ENCODE measurements at regions not wholly inside any gene's neighbourhood (a gene's known extent, or its start where the extent isn't known, plus 50 kb on each side); places are given as distances from the start of the nearest gene placed in this dataset.
"Not testable (repeated sequence)": the region's sequence is repeated elsewhere in the genome, so short reads cannot be mapped to it uniquely, and the experiment has no call there.

- no peak for DNase-seq (ENCODE audit: low spot score)
- Histone ChIP-seq H3K4me1 (ENCODE audit: insufficient read depth, low read length, poor library complexity, severe bottlenecking) (no peaks in the 10 kb centered on the region), H3K9me3 (ENCODE audit: low read depth, low read length, poor library complexity, severe bottlenecking) (no peaks in the 10 kb centered on the region), H3K4me3 (ENCODE audit: low read depth, low read length, poor library complexity, severe bottlenecking) (no peak overlapping the region), H3K27ac (ENCODE audit: low read depth, low read length, poor library complexity, severe bottlenecking) (no peak overlapping the region), H3K36me3 (ENCODE audit: insufficient read depth, low read length, poor library complexity, severe bottlenecking) (no peaks in the 10 kb centered on the region), H3K27me3 (replicated peaks; ENCODE audit: insufficient read depth, low read depth, low read length, poor library complexity) (no peaks in the 10 kb centered on the region)
- POLR2A ChIA-PET (ENCODE audit: low non-redundant PET) = no interaction called here
- no peak for TF ChIP-seq EZH2 (IDR thresholded peaks at IDR 0.05; ENCODE audit: borderline replicate concordance, low read depth, low read length, poor library complexity, severe bottlenecking)
- TF ChIP-seq, protein P1, sequence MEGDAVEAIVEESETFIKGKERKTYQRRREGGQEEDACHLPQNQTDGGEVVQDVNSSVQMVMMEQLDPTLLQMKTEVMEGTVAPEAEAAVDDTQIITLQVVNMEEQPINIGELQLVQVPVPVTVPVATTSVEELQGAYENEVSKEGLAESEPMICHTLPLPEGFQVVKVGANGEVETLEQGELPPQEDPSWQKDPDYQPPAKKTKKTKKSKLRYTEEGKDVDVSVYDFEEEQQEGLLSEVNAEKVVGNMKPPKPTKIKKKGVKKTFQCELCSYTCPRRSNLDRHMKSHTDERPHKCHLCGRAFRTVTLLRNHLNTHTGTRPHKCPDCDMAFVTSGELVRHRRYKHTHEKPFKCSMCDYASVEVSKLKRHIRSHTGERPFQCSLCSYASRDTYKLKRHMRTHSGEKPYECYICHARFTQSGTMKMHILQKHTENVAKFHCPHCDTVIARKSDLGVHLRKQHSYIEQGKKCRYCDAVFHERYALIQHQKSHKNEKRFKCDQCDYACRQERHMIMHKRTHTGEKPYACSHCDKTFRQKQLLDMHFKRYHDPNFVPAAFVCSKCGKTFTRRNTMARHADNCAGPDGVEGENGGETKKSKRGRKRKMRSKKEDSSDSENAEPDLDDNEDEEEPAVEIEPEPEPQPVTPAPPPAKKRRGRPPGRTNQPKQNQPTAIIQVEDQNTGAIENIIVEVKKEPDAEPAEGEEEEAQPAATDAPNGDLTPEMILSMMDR (conservative IDR thresholded peaks at IDR 0.05; ENCODE audit: low read depth, low read length) = no peak
- no TSS peak for BruUV-seq (replicated peaks)
- intact Hi-C loops (cut with micrococcal nuclease; ENCODE audit: unreplicated experiment) = loop anchor here (5.0 to 10.0 kb wide), 2 partner anchors 425 to 622 kb away; no protein-coding TSS in a partner anchor
- CTCF ChIA-PET = no interaction called here
These were observed 144.1 kb upstream of the ST8SIA4 start for GRCh38 chr5:101047181-101047580.

DNA sequence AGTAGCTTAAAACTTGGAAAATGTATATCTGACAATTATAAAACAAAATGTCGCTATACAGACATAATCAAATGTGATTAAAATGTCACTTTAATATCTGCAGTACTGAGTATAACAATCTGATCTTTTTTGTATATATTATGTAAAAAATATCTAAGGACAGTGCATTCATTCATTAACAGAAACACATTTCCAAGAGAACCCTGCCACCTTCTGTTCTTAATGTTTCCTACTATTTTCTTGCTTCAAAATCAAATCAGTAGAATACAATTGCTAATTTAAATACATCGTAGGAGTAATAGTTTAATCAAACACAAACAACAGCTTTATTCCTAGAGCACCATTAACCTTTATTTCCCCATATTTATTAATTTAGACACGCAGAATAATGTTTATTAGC, 142.6 kb upstream of the ST8SIA4 start:
- Histone ChIP-seq H3K4me3 (ENCODE audit: low read depth, low read length, poor library complexity, severe bottlenecking) (no peak overlapping the region), H3K4me1 (ENCODE audit: insufficient read depth, low read length, poor library complexity, severe bottlenecking) (no peaks in the 10 kb centered on the region), H3K36me3 (ENCODE audit: insufficient read depth, low read length, poor library complexity, severe bottlenecking) (no peaks in the 10 kb centered on the region), H3K27me3 (replicated peaks; ENCODE audit: insufficient read depth, low read depth, low read length, poor library complexity) (no peaks in the 10 kb centered on the region), H3K27ac (ENCODE audit: low read depth, low read length, poor library complexity, severe bottlenecking) (no peak overlapping the region), H3K9me3 (ENCODE audit: low read depth, low read length, poor library complexity, severe bottlenecking) (no peaks in the 10 kb centered on the region)
- intact Hi-C loops (cut with micrococcal nuclease; ENCODE audit: unreplicated experiment) = loop anchor here (5.0 to 10.0 kb wide), 2 partner anchors 423 to 621 kb away; no protein-coding TSS in a partner anchor
- CTCF ChIA-PET = no interaction called here
- TF ChIP-seq, protein P1 (conservative IDR thresholded peaks at IDR 0.05; ENCODE audit: low read depth, low read length) = peak; percentile 29; the same call in 1 of the 2 replicates
- no peak for TF ChIP-seq EZH2 (IDR thresholded peaks at IDR 0.05; ENCODE audit: borderline replicate concordance, low read depth, low read length, poor library complexity, severe bottlenecking)
- DNase-seq (ENCODE audit: low spot score) = peak; percentile 2
- BruUV-seq (replicated peaks) = no TSS peak
- POLR2A ChIA-PET (ENCODE audit: low non-redundant PET) = no interaction called here

- DNase-seq (ENCODE audit: low spot score); H3K4me1 ChIP-seq (ENCODE audit: insufficient read depth, low read length, poor library complexity, severe bottlenecking); H3K27me3 ChIP-seq (replicated peaks; ENCODE audit: insufficient read depth, low read depth, low read length, poor library complexity); H3K36me3 ChIP-seq (ENCODE audit: insufficient read depth, low read length, poor library complexity, severe bottlenecking); H3K4me3 ChIP-seq (ENCODE audit: low read depth, low read length, poor library complexity, severe bottlenecking); BruUV-seq (replicated peaks); H3K9me3 ChIP-seq (ENCODE audit: low read depth, low read length, poor library complexity, severe bottlenecking); H3K27ac ChIP-seq (ENCODE audit: low read depth, low read length, poor library complexity, severe bottlenecking); POLR2A ChIA-PET (ENCODE audit: low non-redundant PET); CTCF ChIA-PET: not testable (repeated sequence)
- intact Hi-C loops (cut with micrococcal nuclease; ENCODE audit: unreplicated experiment) = loop anchor here (10.0 kb wide), 1 partner anchor 615 kb away; no protein-coding TSS in a partner anchor
These were observed 136.9 kb upstream of the ST8SIA4 start for GRCh38 chr5:101040002-101040401.

DNA sequence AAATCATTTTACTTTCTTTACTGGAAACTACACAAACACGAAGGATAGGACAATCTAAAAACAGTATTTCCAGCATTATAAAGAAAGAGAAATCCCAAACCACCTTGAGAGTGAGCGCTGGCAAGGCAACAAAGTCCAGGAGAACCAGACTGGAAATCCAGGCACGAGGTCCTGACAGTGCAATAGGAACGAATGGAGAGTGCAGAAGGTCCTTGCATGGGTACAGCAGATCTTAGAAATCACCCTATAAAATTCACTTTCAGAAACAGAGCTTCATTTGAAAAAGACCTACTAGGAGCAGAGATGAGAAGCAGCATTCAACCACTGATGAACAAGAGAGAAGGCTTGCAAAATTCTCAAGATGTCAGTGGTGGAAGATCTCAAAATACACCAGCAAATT, 133.7 kb upstream of the ST8SIA4 start:
- H3K27ac ChIP-seq (ENCODE audit: low read depth, low read length, poor library complexity, severe bottlenecking) = no peak overlapping the region
- ChIA-PET POLR2A (ENCODE audit: low non-redundant PET) (no interaction called here), CTCF (no interaction called here)
- H3K27me3 ChIP-seq (replicated peaks; ENCODE audit: insufficient read depth, low read depth, low read length, poor library complexity) = no peaks in the 10 kb centered on the region
- no TSS peak for BruUV-seq (replicated peaks)
- no peak for DNase-seq (ENCODE audit: low spot score)
- H3K36me3 ChIP-seq (ENCODE audit: insufficient read depth, low read length, poor library complexity, severe bottlenecking) = no peaks in the 10 kb centered on the region
- TF ChIP-seq EZH2 (IDR thresholded peaks at IDR 0.05; ENCODE audit: borderline replicate concordance, low read depth, low read length, poor library complexity, severe bottlenecking) = no peak
- TF ChIP-seq, protein P1 (conservative IDR thresholded peaks at IDR 0.05; ENCODE audit: low read depth, low read length) = no peak
- H3K4me3 ChIP-seq (ENCODE audit: low read depth, low read length, poor library complexity, severe bottlenecking) = no peak overlapping the region
- H3K9me3 ChIP-seq (ENCODE audit: low read depth, low read length, poor library complexity, severe bottlenecking) = no peaks in the 10 kb centered on the region
- intact Hi-C loops (cut with micrococcal nuclease; ENCODE audit: unreplicated experiment) = no loop called here
- H3K4me1 ChIP-seq (ENCODE audit: insufficient read depth, low read length, poor library complexity, severe bottlenecking) = no peaks in the 10 kb centered on the region

All from A673 (cell line).